Breast epithelium (tissue), 3 donors: ENCODE measurements at regions not wholly inside any gene's neighbourhood (a gene's known extent, or its start where the extent isn't known, plus 50 kb on each side); places are given as distances from the start of the nearest gene placed in this dataset.

ENCODE experiments used
- CTCF ChIP-seq, 3 donors: fragments of 450-650 bp; IDR thresholded peaks; one replicate each; pipeline ENCODE4 v1.5.1; 2016 to 2017; ENCODE audit warnings: antibody characterized with exemption in 3 of 3, mild to moderate bottlenecking in 3 of 3, moderate library complexity in 3 of 3
- POLR2A ChIP-seq: fragments of 450-650 bp; IDR thresholded peaks from one replicate; pipeline ENCODE4 v1.6.1; 2016; ENCODE audit warnings: antibody characterized with exemption, mild to moderate bottlenecking, moderate library complexity
- POLR2AphosphoS5 ChIP-seq, 3 donors: sonication (generic); formaldehyde crosslinking; IDR thresholded peaks; one replicate each; pipeline ENCODE4 v1.6.1; 2017; ENCODE audit warnings: antibody characterized with exemption in 3 of 3

DNA sequence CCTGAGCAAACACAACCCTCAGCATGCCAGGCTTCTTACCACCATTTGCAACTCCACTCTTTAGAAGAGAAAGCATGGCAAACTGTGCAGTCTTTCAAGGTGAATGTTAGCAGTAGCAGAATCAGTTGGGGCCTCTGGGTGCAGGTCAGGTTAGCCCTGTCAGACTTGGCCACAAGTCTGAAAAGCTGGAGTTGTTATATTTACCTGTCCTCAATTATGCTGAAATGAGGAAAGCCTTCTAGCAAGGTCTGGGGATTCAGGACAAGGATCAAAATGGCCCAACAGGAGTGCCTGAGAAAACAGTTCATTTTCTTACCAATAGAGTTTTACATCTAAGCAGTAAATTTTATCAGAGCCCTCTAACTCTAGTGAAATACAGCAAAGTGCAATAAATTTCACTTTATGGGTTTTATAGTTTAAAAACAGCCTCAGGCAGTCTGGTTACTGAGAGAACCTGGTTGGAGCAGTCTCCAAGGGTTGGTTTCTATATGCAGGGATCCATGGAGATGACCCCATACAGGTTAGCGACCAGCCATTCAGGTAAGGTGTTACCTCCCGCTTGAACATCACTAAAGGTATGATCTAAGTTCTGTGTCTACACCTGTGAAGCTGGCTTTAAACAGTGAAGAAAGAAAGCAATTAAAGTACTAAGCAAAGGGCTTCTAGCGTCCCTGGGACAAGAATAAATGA is 212.5 kb upstream of the MPPED2 start:
- TF ChIP-seq CTCF (IDR thresholded peaks at IDR 0.05) (no peak), POLR2A (no peak), POLR2AphosphoS5 (IDR thresholded peaks at IDR 0.05) (no peak)
